ENCODE measurements at regions not wholly inside any gene's neighbourhood (a gene's known extent, or its start where the extent isn't known, plus 50 kb on each side); places are given as distances from the start of the nearest gene placed in this dataset.

- DNase-seq, result no peak
- H3K27ac ChIP-seq, result no peak overlapping the region
- no peaks in the 10 kb centered on the region for H3K9me3 ChIP-seq
- no peaks in the 10 kb centered on the region for H3K27me3 ChIP-seq
- intact Hi-C loops (cut with DNase I), result no loop called here
- no peak for TF ChIP-seq CTCF (IDR thresholded peaks at IDR 0.05)
- TF ChIP-seq POLR2A (IDR thresholded peaks at IDR 0.05), result no peak
- WGBS, 2 donors, result 94 to 97% methylated on average over 1 of the region's 1 CpG
- no peaks in the 10 kb centered on the region for H3K4me1 ChIP-seq
- H3K36me3 ChIP-seq, result no peaks in the 10 kb centered on the region
- no peak overlapping the region for H3K4me3 ChIP-seq (replicated peaks in 1 of 3)
These were observed 148.5 kb downstream of the TTC32 start for GRCh38 chr2:19753314-19753713.

- 73 to 84% methylated on average over 3 of the region's 3 CpGs for WGBS, 2 donors
- no peaks in the 10 kb centered on the region for H3K36me3 ChIP-seq
- no peak for DNase-seq
These were observed 149.3 kb downstream of the TTC32 start for GRCh38 chr2:19752500-19752899.

GRCh38 chr2:19751631-19752030 lies 150.2 kb downstream of the TTC32 start:
- 71 to 85% methylated on average over 3 of the region's 3 CpGs for WGBS, 2 donors
- no peak for TF ChIP-seq POLR2A (IDR thresholded peaks at IDR 0.05)
- DNase-seq, result no peak
- Histone ChIP-seq H3K4me1 (no peaks in the 10 kb centered on the region), H3K27me3 (no peaks in the 10 kb centered on the region), H3K27ac (no peak overlapping the region), H3K9me3 (no peaks in the 10 kb centered on the region), H3K4me3 (replicated peaks in 1 of 3) (no peak overlapping the region), H3K36me3 (no peaks in the 10 kb centered on the region)
- intact Hi-C loops (cut with DNase I), result no loop called here

More at GRCh38 chr2:19752500-19752899, 149.3 kb downstream of the TTC32 start:
- H3K9me3 ChIP-seq, result no peaks in the 10 kb centered on the region
- intact Hi-C loops (cut with DNase I), result no loop called here
- H3K27me3 ChIP-seq, result no peaks in the 10 kb centered on the region
- H3K4me3 ChIP-seq (replicated peaks in 1 of 3), result no peak overlapping the region
- no peak overlapping the region for H3K27ac ChIP-seq
- TF ChIP-seq POLR2A (IDR thresholded peaks at IDR 0.05), result no peak
- no peak for TF ChIP-seq CTCF (IDR thresholded peaks at IDR 0.05)
- no peaks in the 10 kb centered on the region for H3K4me1 ChIP-seq

GRCh38 chr2:19750136-19750535 lies 151.6 kb downstream of the TTC32 start:
- DNase-seq, result no peak
- no peaks in the 10 kb centered on the region for H3K9me3 ChIP-seq
- H3K27ac ChIP-seq, result no peak overlapping the region
- no peak overlapping the region for H3K4me3 ChIP-seq (replicated peaks in 1 of 3)
- TF ChIP-seq POLR2A (IDR thresholded peaks at IDR 0.05), result no peak
- no peak for TF ChIP-seq CTCF (IDR thresholded peaks at IDR 0.05)
- WGBS, 2 donors, result 87 to 99% methylated on average over 4 of the region's 4 CpGs
- no peaks in the 10 kb centered on the region for H3K27me3 ChIP-seq
- intact Hi-C loops (cut with DNase I), result no loop called here
- no peaks in the 10 kb centered on the region for H3K4me1 ChIP-seq
- H3K36me3 ChIP-seq, result no peaks in the 10 kb centered on the region

GRCh38 chr2:19749507-19749836 lies 152.3 kb downstream of the TTC32 start:
- no peaks in the 10 kb centered on the region for H3K36me3 ChIP-seq

More at GRCh38 chr2:19749507-19749836, 152.3 kb downstream of the TTC32 start:
- intact Hi-C loops (cut with DNase I), result no loop called here
- H3K27me3 ChIP-seq, result no peaks in the 10 kb centered on the region
- H3K9me3 ChIP-seq, result no peaks in the 10 kb centered on the region
- no peak for TF ChIP-seq CTCF (IDR thresholded peaks at IDR 0.05)
- TF ChIP-seq POLR2A (IDR thresholded peaks at IDR 0.05), result no peak
- 91 to 92% methylated on average over 1 to 3 of the region's 3 CpGs for WGBS, 2 donors
- no peaks in the 10 kb centered on the region for H3K4me1 ChIP-seq
- no peak overlapping the region for H3K4me3 ChIP-seq (replicated peaks in 1 of 3)
- H3K27ac ChIP-seq, result no peak overlapping the region
- no peak for DNase-seq
